CD4-positive, alpha-beta T cell treated with Interleukin-17A for 1 hour (primary cell): ENCODE measurements at regions not wholly inside any gene's neighbourhood (a gene's known extent, or its start where the extent isn't known, plus 50 kb on each side); places are given as distances from the start of the nearest gene placed in this dataset.

Source experiments
- DNase-seq: peaks from one replicate; pipeline ENCODE4 v3.0.0-alpha.2; 2020

DNA sequence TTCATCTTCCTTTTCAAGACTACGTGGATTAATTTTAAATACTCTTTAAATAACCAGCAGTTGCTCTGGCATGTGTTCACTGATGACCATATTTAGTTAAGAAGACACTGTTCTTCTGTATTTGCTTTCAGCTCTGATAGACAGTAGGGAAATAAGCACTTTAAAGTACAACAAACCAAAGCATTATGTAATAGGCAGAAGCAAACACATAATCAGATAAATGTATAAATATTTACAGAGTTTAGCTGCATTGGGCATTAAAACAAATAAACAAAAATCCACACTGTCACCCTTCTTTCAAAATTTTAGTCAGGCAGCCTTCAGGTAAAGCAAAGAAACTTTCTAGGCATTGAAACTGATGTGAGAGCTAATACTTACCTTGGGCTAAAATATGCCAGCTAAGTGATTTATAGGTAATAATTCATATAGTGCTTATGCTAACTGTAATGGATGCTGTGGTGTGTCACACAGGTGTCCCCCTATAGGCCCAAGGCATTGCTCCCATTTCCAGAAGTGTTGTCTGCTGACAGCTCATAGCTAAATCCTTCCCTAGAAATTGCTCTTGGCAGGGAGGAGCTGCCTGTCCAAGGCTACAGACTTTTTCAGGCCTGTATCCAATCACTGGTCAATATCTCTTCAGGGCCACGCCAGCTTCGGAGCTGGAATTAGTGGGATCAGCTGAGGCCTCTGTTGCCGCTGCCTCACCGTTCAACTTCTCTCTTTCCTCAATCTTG, 111.5 kb upstream of the CITED2 start:
- DNase-seq: no peak

DNA sequence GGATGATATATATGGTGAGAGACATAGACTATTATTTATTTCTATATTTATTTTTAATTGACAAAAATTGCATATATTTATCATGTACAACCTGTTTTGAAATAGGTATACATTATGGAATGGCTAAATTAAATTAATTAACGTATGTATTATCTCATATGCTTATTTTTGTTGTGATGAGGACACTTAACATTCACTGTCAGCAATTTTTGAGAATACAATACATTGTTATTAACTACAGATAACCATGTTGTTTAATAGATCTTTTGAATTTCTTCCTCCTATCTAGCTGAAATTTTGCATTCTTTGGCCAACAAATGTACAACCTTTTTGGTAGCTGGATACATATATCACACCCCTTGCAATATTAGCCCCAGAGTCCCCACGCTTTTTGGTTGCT, 110.7 kb upstream of the CITED2 start:
- no peak for DNase-seq

DNA sequence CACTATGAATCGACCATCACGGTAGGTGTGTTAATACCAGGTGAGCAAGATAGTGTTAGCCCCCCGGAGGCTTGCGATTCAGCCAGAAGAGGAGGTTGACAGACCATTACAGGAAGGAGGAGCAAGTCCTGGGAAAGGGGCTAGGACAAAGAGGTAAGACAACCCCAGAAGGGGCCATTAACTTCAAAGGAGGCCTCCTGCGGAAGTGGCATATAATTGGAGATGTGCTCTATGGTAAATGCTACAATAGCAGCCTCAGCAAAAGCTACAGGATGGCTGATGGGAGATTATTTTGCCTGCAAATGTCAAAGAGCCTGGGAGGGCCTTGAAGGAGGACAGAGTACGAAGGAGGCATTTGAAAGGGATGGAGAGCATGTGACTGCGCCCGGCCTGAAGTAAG, 108.6 kb upstream of the CITED2 start:
- DNase-seq: no peak

DNA sequence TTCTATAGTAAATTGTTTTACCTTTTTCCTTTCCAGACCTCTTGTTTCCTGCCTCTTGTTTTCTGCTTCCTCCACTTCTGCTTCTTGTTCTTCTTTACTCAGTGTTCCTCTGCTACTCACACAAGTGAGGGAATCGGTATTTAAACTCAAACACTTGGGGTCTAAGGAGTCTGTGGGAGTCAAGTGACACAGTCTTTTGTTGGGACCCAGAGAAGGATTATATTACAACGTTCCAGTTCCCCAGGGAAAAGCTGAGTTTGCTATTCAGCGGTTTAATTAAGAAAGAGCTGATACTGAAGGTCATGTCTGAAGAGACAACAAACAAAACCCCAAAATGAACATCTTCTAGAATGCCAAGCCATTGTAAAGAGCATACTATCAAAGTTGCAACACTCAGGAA, 107.8 kb upstream of the CITED2 start:
- DNase-seq: no peak

DNA sequence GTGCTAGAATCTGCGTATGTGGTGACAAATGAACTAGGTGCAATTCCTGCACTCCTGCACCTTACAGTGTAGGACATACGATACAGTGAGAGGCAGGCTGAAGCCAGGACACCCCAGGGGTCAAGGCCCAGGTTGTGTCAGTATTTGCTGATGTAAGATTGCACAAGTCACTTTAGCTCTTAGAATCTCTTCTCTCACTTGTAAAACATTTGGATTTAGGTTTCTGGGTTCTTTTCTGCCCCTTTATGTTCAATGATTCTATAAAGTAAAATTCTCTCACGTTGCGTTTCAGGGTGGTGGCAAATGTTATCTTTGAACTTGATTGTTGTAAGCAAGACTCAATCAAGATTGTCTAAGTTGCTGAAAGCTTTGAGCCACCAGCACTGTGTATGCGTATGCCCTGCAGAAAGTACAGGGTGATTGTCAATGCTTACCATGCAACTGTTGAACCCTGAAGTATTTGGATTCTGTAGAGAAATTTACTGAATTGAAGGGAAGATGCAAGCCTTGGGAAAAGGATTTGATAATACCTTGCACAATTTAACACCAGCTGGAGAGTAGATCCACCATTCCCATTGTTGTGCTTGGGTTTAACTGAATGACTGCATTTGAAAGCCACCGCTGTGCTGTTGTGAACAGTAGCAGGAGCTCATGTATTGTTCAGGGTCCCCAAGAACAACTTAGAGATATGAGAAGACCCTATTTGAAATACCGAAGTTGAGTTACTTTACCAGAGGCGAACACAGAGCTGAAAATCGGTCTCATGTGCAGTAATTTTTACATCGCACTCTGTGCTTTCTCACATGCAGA, 106.1 kb upstream of the CITED2 start:
- DNase-seq: no peak

DNA sequence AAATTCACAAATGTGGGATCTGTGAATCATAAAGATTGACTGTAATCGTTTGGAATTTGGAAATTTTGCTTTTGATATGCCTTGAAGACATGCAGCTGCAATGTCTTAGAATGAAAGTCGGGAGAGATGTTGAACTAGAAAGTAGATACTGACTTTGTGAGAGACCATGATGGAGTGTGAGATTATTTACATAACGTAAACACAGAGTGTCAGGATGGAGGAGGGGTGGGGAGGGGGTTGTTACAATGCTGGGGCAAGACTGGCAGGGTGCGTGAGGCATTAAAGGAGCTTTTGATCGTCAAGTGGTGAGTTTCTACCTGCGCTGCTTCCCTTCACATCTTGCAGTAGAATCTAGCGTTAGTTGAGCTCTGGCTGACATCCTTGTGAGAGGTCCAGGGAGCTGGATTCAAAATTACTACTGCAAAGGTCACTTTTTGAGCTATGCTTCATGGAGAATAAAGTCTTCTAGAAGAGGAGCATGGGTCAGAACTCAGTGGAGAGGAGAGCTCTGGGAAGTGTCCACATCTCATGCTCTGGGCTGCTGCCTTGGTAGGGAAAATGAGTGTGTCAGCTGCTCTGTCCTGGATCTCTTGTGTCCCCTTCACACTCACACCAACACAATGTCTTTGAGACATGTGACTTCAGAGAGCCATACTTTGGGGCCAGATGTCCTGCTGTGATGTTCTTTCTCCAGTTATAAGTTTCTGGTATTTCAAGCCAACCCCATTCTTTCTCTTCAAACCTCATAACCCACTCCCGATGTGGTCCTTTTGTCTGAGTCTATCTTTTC, 105.2 kb upstream of the CITED2 start:
- no peak for DNase-seq

DNA sequence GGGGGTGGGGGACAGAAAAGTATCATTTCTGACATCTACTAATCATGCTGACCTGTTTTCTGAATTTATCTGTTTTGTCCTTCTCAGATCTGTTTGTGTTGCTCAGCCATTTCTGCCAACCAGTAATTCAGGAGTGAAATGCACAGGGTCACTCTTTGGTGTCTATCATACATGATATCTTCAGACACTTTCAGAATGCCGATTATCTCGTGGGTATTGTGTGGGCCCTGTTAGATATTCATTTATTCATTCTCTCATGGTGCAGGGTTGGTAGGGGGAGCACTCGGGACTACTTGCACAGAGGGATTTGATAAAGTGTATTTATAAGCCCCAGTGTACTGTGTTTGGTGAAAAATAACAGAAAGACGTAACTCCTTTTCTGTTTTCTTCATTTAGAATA, 101.2 kb upstream of the CITED2 start:
- no peak for DNase-seq

DNA sequence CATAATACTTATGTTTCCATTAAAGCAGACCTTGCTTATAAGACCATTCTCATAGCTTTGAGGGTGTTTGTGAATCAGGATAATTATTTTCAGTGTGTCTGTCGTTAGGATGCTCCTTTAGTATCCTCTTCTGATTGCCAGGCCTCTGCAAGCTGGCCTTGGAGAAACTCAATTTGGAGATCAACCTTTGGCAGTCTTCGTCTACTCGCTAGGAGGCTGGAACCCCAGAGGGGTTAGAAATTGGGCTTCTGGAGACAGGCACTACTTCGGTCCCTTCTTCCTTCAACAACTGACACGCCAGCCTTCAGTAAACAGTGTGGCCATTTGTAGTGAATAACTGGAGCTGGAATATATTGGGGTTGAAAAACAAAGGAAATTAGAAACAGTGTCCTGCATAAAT, 100.8 kb upstream of the CITED2 start:
- DNase-seq: no peak

DNA sequence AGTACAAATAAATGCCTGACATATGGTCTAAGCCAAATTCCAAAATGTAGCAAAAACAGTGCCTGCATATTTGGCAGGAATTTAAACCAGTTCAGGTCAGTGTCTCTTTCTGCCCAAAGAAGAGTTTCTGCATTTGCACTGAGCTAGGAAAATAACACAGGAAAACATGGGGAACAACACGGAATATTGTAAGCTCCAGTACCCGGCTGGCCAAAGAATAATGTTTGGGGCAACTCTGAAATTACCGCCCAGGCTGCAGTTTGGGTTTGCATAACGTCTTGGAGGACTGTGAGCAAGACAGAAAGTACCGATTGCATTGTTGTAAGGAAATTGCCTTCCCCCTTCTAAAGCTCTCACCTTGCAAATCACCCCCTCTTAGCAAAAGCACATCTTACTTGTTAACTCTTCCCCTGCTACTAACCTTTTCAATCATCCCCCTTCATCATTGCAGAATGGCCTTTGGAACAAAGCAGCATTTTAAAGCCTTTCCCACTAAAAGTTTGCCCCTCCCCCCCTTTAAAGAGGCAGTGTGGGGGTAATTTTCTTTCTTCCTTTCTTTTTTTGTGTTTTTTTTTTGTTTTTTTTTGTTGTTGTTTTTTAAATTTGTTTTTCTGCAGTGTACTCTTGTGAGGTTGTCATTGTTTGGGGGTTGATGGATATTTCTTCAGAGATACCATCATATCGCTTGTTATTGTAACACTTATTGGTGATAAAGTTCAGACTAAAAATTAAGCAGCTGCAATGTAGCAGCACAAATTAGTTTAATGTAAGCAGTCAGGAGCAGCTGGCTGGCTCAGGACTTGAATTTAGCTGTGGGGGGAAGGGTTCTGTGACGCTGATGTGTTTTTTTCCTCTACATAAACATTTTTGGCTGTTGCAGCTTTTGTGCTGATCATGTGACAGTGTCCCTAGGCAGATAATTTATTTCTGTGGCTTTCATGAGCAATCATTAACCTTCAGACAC, 100.0 kb upstream of the CITED2 start:
- no peak for DNase-seq

DNA sequence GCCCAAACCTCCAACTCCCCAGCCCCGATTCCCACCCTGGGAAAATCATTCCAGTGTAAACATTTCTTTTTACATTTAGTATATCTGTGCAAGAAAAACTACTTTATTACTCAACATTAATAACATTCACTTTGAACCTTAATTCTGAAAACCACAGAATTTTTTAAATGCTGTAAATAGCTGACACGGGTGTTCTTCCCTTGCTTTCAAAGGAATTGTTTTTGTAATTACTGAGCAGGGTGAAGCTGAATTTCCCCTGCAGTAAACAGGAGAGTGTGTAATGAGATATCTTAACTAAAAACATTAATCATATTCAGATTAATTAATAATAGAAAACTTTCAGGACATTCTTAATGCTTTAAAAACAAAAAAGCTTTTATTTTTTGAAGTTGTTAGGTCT, 99.3 kb upstream of the CITED2 start:
- DNase-seq: no peak

DNA sequence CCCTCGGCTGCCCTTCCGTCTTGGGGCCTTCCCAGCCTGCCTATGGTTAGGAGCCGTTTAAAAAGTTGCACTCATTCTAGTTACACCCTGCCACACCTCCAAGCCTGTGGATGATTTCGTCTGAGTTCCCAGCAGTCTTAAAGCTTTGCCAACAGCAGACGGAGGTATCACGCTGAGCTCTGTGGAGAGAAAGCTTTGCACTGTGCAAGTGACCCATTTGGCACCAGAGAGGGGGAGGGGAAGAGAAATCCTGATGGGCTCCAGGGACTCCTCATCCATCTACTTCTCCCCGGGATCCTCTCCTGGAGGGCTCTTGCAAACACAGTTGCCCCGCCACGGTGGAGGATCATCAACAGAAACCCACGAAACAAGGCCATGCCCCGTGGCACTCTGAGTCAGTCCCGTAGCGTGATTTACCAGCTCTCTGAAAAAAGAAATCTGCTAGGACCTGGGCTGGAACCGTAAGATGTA, 98.8 kb upstream of the CITED2 start:
- no peak for DNase-seq

DNA sequence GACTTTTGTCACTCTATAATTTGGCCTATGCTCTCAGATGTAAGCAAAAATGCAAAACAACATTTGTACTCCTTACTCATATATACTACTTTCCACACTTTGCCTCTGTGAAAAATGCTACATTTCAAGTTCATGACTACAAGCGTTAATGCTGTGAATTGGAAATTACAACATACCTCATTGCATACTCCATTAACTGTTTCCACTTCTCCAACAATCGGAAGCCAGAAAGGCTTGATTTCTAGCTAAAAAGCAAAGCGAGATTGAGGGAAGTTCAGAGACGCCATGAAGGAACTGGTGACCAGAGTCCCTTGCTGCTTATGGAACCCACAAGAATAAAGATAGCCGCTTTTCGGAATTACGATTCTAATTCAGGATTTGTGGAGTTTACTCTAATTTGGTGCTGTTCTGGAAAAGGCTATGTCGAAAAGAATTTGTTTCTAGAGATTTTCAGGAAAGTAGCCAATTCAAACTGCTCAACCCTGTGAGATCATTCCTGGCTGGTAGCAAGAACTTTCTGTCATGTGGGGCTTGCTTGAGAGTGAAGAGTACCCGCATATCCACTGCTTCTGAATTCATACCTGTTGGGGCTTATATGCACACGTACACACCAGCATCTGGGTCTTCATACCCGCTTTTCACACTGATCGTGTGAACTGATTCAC, 98.0 kb upstream of the CITED2 start:
- no peak for DNase-seq

DNA sequence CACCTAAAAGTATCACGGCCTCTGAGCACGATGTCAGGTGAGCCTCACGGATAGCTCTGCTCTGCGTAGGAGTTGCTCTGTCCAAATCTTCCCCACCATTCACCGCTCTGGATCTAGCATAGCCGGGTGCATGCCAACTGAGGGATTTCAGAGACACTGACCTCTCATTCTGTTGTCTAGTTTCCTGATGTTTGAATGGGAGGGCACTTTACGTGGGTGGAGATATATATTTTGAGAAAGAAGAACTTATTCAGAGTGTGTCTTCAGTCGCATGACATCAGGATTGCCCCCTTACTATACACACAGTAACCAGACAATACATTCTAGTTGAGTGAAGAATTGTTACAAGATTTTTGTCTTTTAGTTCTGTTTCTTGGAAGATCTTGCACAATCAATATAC, 96.5 kb upstream of the CITED2 start:
- DNase-seq: no peak

DNA sequence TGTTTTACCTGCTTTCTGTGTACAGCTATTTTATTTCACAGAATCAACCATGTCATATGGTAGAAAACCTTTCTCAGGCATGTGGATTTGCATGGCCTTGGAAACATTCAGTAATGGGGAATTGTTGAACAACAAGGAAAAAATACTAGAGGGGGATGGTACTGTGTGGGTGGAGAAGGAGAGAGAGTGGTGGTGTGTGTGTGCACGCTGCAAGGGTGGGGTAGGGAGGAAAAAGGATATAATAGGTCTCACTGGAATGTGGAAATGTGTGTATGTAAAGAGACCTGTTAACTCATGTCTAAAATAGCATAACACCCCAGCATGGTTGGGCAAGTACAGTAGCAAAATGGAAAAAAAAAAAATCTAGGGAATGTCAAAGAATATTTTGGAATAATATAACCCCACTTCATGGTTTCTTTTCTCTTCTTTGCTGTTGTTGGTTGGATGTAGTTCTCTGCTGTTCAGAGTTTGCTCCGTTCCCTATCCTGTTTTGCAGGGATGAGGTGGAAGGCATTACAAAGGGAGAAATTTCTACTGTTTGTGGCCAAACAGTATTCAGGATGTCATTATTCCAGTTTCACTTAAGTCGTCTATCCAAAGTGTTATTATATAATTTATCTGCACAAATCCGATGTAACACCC, 93.9 kb upstream of the CITED2 start:
- DNase-seq: no peak

DNA sequence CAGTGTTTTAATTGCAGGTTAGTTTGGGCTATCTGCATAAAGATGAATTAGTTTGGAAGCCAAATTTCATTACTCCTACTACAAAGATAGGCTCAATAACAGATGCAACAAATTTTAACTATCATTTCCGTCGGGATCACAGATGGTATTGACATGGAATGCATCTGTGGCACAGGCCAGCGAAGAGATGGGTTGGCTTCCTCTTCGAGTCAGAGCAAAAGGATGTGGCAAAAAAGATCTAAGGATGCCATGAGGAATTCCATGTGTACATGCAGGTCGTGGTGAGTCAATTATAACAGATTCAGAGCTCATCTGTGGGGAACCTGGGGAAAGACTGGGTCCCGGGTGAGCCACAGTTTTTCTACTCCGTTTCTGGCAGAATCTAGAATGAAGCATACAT, 83.0 kb upstream of the CITED2 start:
- DNase-seq: no peak

DNA sequence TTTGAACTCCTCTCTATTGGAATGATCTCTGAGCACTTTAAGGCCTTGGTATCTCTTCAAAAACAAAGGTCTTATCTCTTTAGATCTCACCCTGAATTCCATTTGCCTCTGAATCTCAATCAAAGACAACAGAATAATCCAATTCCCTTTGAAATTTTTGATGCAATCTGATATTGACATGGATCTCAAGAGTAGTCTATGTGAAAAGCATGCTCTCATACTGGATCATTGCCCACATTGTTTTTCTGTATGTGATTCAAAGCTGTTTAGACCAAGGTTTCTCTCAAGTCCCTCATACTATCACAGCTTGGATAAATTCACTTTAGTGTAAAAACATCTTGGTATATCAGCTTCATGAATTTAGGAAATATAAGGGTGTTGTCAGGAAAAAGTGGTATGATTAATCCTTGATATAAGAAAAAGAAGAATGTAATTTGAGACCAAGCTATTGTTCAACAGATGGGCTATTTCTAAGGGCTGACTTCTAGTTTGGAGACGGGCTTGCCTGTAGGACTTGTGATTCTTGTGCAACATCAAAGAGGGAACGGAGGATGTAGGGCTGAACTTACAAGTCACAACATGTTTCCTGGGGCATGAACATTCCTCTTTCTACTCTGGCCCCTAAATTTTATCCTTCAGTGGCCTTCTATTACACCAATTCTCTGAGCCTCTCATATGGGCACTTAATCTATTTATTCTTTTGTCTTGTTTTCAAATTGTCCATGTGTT, 77.9 kb upstream of the CITED2 start:
- no peak for DNase-seq

DNA sequence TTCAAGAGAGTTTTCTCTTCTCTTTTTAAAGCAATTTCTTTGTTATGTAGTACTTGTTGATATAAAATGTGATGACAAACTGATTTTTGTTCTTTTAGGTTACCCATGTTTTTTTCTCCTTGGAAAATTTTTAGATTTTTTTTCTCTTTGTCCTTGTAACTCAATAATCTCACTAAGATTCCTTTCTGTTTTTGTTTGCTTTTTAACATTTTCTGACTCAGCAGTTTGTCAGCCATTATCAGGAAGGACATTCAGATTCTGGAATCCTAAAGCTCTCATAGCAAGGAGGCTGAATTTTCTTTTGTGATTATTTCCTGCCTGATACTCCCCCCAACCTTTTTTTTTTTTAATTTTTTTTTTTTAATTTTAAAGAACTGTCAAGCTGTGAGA, 75.2 kb upstream of the CITED2 start:
- no peak for DNase-seq

DNA sequence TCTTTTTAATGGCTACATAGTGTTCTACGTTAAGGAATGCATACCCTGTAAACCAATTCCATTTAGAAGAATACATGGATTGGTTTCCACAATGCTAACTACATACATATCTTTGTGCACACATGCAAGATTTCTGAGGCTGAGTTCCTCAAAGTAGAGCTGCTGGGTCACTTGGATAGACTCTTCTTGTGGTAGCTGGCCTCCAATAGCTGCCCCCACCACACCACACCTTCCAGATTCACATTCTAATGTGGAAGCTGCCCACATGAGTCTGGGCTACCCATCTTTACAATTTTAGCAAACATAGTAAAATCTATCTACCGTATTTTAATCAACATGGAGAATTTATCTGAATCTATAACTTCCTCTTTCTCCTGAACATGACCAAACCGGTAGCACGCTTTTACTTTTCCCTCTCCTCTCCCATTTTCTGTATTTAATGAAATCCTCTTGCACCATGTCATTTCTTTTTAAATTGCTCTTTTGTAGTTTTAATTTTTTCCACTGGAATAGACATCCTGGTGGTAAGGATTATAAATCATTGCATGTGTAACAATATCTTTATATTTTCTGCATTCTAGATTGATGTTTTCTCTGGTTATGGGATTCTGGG, 74.7 kb upstream of the CITED2 start:
- DNase-seq: no peak

DNA sequence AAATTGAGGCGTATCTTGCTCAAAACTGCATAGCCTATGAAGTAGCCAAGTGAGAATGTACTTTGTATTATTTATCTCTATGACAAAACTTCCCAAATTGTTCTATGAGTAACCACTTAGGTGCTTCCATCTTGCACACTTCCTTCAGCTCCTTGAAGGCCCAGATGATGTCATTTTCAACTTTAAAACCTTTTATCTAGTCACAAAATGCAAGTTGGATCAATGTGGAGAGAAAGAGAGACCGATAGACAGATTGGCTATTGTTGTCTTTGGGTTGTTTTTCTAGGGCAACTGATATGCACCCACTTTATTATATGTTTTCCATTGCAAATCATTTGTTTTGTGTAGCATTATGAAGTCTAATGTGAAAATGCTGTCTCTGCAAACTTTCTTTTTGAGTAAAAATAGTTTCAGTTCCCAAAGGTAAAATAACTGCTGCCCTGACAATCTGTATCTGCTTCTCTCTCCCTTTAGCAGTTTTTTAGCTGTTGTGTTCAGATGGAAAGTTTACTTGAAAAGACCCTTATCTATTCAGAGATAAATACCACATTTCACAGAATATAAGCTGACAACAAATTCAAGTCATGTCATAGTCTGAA, 73.7 kb upstream of the CITED2 start:
- no peak for DNase-seq

DNA sequence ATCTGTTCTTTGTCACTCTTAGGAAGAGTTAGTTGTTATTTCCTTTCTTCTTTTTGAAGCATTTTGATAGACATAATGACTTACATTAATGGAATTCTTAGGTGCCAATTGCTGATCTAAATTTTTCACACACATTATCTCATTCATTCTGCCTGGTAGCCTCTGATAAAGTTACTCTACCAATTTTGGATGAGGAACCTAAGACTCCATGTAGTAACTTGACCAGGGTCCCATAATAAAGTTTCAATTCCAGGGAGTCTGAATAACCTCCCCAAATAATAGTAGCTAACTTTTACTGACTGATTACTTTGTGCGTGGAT, 73.2 kb upstream of the CITED2 start:
- no peak for DNase-seq
